GM12878 (cell line): ENCODE measurements at regions not wholly inside any gene's neighbourhood (a gene's known extent, or its start where the extent isn't known, plus 50 kb on each side); places are given as distances from the start of the nearest gene placed in this dataset.

ENCODE experiments used
- ATAC-seq: fragments of 200-7000 bp; cut with Tn5 transposase; 3 replicates; pipeline ENCODE4 v1.9.1; 2020; ENCODE audit warnings: mild to moderate bottlenecking, moderate library complexity
- BruUV-seq: library from RNA; stranded (reverse); fragments of 400-500 nt; replicated peaks from 2 replicates; lab custom pipeline; 2021; lab: Mats Ljungman, UMichigan
- CTCF ChIA-PET: fragments of 300-600 bp; sonication (Branson Sonifier 250); formaldehyde crosslinking; extraction: SDS; loops from one replicate; lab custom pipeline; 2021; ENCODE audit warnings: inconsistent platforms; lab: Yijun Ruan, JAX
- POLR2A ChIA-PET: fragments of 350-600 bp; formaldehyde crosslinking; extraction: SDS; loops from one replicate; lab custom pipeline; 2021; ENCODE audit warnings: inconsistent platforms; lab: Charles Lee
- RAD21 ChIA-PET: fragments of 300-600 bp; sonication (Branson Sonifier 250); formaldehyde crosslinking; loops from one replicate; lab custom pipeline; 2023; ENCODE audit warnings: antibody characterized with exemption; ENCODE audit not compliant: unreplicated experiment; lab: Charles Lee
- SMC1A ChIA-PET: fragments of 300-600 bp; sonication (Branson Sonifier 250); formaldehyde crosslinking; loops from one replicate; lab custom pipeline; 2023; ENCODE audit not compliant: unreplicated experiment, uncharacterized antibody; lab: Charles Lee
- DNase-seq: peaks from one replicate; pipeline ENCODE4 v3.0.0-alpha.2; 2011; ENCODE audit warnings: low read depth, low spot score
- FAIRE-seq: peaks from 3 replicates; lab custom pipeline; 2011; peaks lifted over from hg19 to GRCh38; lab: Jason Lieb, UNC
- H2AFZ ChIP-seq: 2 replicates; pipeline ENCODE4 v1.6.0; 2011; ENCODE audit warnings: low read depth, low read length, control low read depth; ENCODE audit not compliant: control insufficient read depth
- H3K27ac ChIP-seq: 2 replicates; pipeline ENCODE4 v1.5.1; 2011; ENCODE audit warnings: control low read depth; ENCODE audit not compliant: control insufficient read depth, insufficient read depth
- H3K27me3 ChIP-seq, 2 experiments: replicated peaks in 1 of 2; 2 replicates each; pipeline versions ENCODE4 v1.6.0 to v1.6.1; 2011; ENCODE audit warnings: low read length in 1 of 2; ENCODE audit not compliant: control insufficient read depth in 2 of 2, insufficient read depth in 2 of 2
- H3K36me3 ChIP-seq, 2 experiments: 2 replicates each; pipeline ENCODE4 v1.5.1; 2011; ENCODE audit warnings: low read length in 1 of 2; ENCODE audit not compliant: control insufficient read depth in 2 of 2, insufficient read depth in 2 of 2
- H3K4me1 ChIP-seq: 2 replicates; pipeline ENCODE4 v1.6.1; 2011; ENCODE audit warnings: mild to moderate bottlenecking, low read length, moderate library complexity, mixed read lengths; ENCODE audit not compliant: control insufficient read depth, insufficient read depth
- H3K4me2 ChIP-seq: 2 replicates; pipeline ENCODE4 v1.6.0; 2011; ENCODE audit warnings: control low read depth; ENCODE audit not compliant: control insufficient read depth, insufficient read depth
- H3K4me3 ChIP-seq: fragments of 200-600 bp; sonication (generic); 2 replicates; pipeline ENCODE4 v1.5.1; 2016
- H3K79me2 ChIP-seq: 2 replicates; pipeline ENCODE4 v1.6.0; 2011; ENCODE audit warnings: low read length; ENCODE audit not compliant: control insufficient read depth, insufficient read depth
- H3K9ac ChIP-seq: 2 replicates; pipeline ENCODE4 v1.8.0; 2011; ENCODE audit warnings: low read length, control low read depth, mixed read lengths; ENCODE audit not compliant: control insufficient read depth, insufficient read depth
- H3K9me3 ChIP-seq: replicated peaks from 3 replicates; pipeline ENCODE4 v1.5.1; 2011; ENCODE audit warnings: mild to moderate bottlenecking, low read length; ENCODE audit not compliant: control insufficient read depth, insufficient read depth
- H4K20me1 ChIP-seq: 2 replicates; pipeline ENCODE4 v1.6.0; 2011; ENCODE audit not compliant: control insufficient read depth, insufficient read depth
- CBX3 ChIP-seq: fragments of 200-600 bp; sonication (generic); IDR thresholded peaks from 2 replicates; pipeline ENCODE4 v1.6.1; 2016; ENCODE audit warnings: low read depth, borderline replicate concordance
- CHD2 ChIP-seq: IDR thresholded peaks from 2 replicates; pipeline ENCODE4 v1.6.1; 2011; ENCODE audit warnings: low read depth, low read length, improper control_type of control experiment, borderline replicate concordance
- CREB1 ChIP-seq: IDR thresholded peaks from 2 replicates; pipeline ENCODE4 v1.6.1; 2012; ENCODE audit warnings: low read depth, mild to moderate bottlenecking, inconsistent platforms
- GATAD2B ChIP-seq: fragments of 450-650 bp; conservative IDR thresholded peaks from 2 replicates; pipeline ENCODE4 v1.6.1; 2017; ENCODE audit warnings: low read depth, mild to moderate bottlenecking, moderate library complexity
- KAT2A ChIP-seq: conservative IDR thresholded peaks from 2 replicates; pipeline ENCODE4 v1.6.1; 2011; ENCODE audit warnings: low read depth, low read length; ENCODE audit not compliant: control insufficient read depth
- MTA2 ChIP-seq: fragments of 450-650 bp; IDR thresholded peaks from 2 replicates; pipeline ENCODE4 v1.6.1; 2016; ENCODE audit warnings: low read depth, mild to moderate bottlenecking, moderate library complexity
- REST ChIP-seq: IDR thresholded peaks from 2 replicates; pipeline ENCODE4 v1.6.1; 2012; ENCODE audit warnings: mild to moderate bottlenecking, low read depth, low read length
- SIN3A ChIP-seq: IDR thresholded peaks from 2 replicates; pipeline ENCODE4 v1.6.1; 2012; ENCODE audit warnings: low read depth, low read length, improper control_type of control experiment
- SIX5 ChIP-seq: IDR thresholded peaks from 2 replicates; pipeline ENCODE4 v1.6.1; 2011; ENCODE audit warnings: mild to moderate bottlenecking, low read depth, low read length, moderate library complexity; ENCODE audit not compliant: severe bottlenecking
- SREBF2 ChIP-seq: IDR thresholded peaks from 2 replicates; pipeline ENCODE4 v1.6.1; 2012; ENCODE audit warnings: mild to moderate bottlenecking, low read length
- WGBS: methylation state at CpG from one replicate; pipeline ENCODE4 v1.1.6; 2016; ENCODE audit warnings: low lambda C conversion rate; ENCODE audit not compliant: insufficient replicate concordance, insufficient coverage; ENCODE audit errors: missing lambda C conversion rate; 5-methylcytosine and 5-hydroxymethylcytosine counted together
- in situ Hi-C: fragments of 300-500 bp; cut with MboI; formaldehyde crosslinking; loops from 9 replicates; pipeline ENCODE4 v1.14.3; 2018; ENCODE audit warnings: mixed read lengths
- intact Hi-C: fragments of 100-400 bp; cut with micrococcal nuclease; formaldehyde crosslinking; loops from one replicate; pipeline ENCODE4 v1.14.2; 2022; ENCODE audit not compliant: unreplicated experiment
- TF ChIP-seq, protein P1 (sequence below): IDR thresholded peaks from 2 replicates; pipeline ENCODE4 v1.6.1; 2012; ENCODE audit warnings: low read depth, low read length, improper control_type of control experiment
- TF ChIP-seq, protein P2 (sequence below): fragments of 450-650 bp; IDR thresholded peaks from 2 replicates; pipeline ENCODE4 v1.6.1; 2018; ENCODE audit warnings: borderline replicate concordance, mild to moderate bottlenecking; ENCODE audit not compliant: partially characterized antibody
- TF ChIP-seq, protein P3 (sequence below): fragments of 450-650 bp; IDR thresholded peaks from 2 replicates; pipeline ENCODE4 v1.6.1; 2017; ENCODE audit warnings: low read depth, mild to moderate bottlenecking, moderate library complexity
- TF ChIP-seq, protein P4 (sequence below): fragments of 150-350 bp; IDR thresholded peaks from 2 replicates; pipeline ENCODE4 v1.6.1; 2016; ENCODE audit warnings: low read depth, low read length

GRCh38 chr5:126694403-126694802 lies 82.5 kb upstream of the LMNB1 start:
- intact Hi-C loops (no loop called here), in situ Hi-C loops (no loop called here)
- DNase-seq = no peak
- no peak overlapping the region for H3K27ac ChIP-seq
- H3K27me3 ChIP-seq = no peaks in the 10 kb centered on the region
- no peaks in the 10 kb centered on the region for H3K9me3 ChIP-seq
- POLR2A ChIA-PET = no interaction called here
- H3K4me2 ChIP-seq = no peak overlapping the region
- no peak for ATAC-seq
- H4K20me1 ChIP-seq = no peaks in the 10 kb centered on the region
- RAD21 ChIA-PET = no interaction called here
- no peaks in the 10 kb centered on the region for H3K4me1 ChIP-seq
- FAIRE-seq = no peak
- no peak overlapping the region for H3K4me3 ChIP-seq
- H3K36me3 ChIP-seq = no peaks in the 10 kb centered on the region
- H3K79me2 ChIP-seq = no peaks in the 10 kb centered on the region
- CTCF ChIA-PET = no interaction called here
- BruUV-seq = no TSS peak
- WGBS = 100% methylated on average over 2 of the region's 2 CpGs
- SMC1A ChIA-PET = no interaction called here
- no peak overlapping the region for H2AFZ ChIP-seq
- H3K9ac ChIP-seq = no peak overlapping the region
- TF ChIP-seq, protein P1, sequence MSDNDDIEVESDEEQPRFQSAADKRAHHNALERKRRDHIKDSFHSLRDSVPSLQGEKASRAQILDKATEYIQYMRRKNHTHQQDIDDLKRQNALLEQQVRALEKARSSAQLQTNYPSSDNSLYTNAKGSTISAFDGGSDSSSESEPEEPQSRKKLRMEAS = no peak
- no peak for TF ChIP-seq SIN3A
- no peak for TF ChIP-seq CBX3
- TF ChIP-seq, protein P2, sequence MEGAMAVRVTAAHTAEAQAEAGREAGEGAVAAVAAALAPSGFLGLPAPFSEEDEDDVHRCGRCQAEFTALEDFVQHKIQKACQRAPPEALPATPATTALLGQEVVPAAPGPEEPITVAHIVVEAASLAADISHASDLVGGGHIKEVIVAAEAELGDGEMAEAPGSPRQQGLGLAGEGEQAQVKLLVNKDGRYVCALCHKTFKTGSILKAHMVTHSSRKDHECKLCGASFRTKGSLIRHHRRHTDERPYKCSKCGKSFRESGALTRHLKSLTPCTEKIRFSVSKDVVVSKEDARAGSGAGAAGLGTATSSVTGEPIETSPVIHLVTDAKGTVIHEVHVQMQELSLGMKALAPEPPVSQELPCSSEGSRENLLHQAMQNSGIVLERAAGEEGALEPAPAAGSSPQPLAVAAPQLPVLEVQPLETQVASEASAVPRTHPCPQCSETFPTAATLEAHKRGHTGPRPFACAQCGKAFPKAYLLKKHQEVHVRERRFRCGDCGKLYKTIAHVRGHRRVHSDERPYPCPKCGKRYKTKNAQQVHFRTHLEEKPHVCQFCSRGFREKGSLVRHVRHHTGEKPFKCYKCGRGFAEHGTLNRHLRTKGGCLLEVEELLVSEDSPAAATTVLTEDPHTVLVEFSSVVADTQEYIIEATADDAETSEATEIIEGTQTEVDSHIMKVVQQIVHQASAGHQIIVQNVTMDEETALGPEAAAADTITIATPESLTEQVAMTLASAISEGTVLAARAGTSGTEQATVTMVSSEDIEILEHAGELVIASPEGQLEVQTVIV = no peak
- no peak for TF ChIP-seq CREB1
- TF ChIP-seq, protein P3, sequence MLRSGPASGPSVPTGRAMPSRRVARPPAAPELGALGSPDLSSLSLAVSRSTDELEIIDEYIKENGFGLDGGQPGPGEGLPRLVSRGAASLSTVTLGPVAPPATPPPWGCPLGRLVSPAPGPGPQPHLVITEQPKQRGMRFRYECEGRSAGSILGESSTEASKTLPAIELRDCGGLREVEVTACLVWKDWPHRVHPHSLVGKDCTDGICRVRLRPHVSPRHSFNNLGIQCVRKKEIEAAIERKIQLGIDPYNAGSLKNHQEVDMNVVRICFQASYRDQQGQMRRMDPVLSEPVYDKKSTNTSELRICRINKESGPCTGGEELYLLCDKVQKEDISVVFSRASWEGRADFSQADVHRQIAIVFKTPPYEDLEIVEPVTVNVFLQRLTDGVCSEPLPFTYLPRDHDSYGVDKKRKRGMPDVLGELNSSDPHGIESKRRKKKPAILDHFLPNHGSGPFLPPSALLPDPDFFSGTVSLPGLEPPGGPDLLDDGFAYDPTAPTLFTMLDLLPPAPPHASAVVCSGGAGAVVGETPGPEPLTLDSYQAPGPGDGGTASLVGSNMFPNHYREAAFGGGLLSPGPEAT = no peak
- TF ChIP-seq SIX5 = no peak
- TF ChIP-seq GATAD2B = no peak
- no peak for TF ChIP-seq MTA2
- TF ChIP-seq CHD2 = no peak
- no peak for TF ChIP-seq KAT2A
- TF ChIP-seq REST = no peak
- TF ChIP-seq SREBF2 = no peak
- TF ChIP-seq, protein P4, sequence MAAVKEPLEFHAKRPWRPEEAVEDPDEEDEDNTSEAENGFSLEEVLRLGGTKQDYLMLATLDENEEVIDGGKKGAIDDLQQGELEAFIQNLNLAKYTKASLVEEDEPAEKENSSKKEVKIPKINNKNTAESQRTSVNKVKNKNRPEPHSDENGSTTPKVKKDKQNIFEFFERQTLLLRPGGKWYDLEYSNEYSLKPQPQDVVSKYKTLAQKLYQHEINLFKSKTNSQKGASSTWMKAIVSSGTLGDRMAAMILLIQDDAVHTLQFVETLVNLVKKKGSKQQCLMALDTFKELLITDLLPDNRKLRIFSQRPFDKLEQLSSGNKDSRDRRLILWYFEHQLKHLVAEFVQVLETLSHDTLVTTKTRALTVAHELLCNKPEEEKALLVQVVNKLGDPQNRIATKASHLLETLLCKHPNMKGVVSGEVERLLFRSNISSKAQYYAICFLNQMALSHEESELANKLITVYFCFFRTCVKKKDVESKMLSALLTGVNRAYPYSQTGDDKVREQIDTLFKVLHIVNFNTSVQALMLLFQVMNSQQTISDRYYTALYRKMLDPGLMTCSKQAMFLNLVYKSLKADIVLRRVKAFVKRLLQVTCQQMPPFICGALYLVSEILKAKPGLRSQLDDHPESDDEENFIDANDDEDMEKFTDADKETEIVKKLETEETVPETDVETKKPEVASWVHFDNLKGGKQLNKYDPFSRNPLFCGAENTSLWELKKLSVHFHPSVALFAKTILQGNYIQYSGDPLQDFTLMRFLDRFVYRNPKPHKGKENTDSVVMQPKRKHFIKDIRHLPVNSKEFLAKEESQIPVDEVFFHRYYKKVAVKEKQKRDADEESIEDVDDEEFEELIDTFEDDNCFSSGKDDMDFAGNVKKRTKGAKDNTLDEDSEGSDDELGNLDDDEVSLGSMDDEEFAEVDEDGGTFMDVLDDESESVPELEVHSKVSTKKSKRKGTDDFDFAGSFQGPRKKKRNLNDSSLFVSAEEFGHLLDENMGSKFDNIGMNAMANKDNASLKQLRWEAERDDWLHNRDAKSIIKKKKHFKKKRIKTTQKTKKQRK = no peak
